ENCODE measurements at regions not wholly inside any gene's neighbourhood (a gene's known extent, or its start where the extent isn't known, plus 50 kb on each side); places are given as distances from the start of the nearest gene placed in this dataset.
"Not testable (repeated sequence)": the region's sequence is repeated elsewhere in the genome, so short reads cannot be mapped to it uniquely, and the experiment has no call there.

DNA sequence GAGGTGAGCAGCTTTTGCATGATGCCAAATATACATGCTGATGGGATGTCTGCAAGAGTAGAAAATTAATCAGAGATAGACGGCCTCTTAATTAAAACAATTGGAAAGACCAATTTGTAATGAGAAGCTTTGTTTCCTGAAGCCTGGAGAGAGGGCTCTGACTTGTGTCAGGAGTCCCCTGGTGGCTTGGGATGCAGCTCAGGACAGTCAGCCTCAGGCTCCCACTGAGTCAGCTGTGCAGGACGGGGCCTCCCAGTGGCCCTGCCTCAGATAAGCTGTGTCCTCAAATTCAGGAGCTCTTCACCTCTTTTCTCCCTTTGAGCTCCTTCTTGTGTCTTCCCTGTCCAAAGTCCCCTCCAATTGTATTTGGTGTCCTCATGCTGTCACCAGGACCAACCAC, 438.9 kb upstream of the PODXL start:
- WGBS, result 75% methylated on average over 2 of the region's 2 CpGs
- Histone ChIP-seq H3K9me3 (ENCODE audit: control insufficient read depth, low read length) (no peaks in the 10 kb centered on the region), H3K4me3 (ENCODE audit: low read length) (no peak overlapping the region), H3K27ac (ENCODE audit: low read length) (no peak overlapping the region), H3K27me3 (ENCODE audit: control insufficient read depth, insufficient read depth) (no peaks in the 10 kb centered on the region), H3K4me1 (ENCODE audit: control insufficient read depth, insufficient read depth, low read length) (no peaks in the 10 kb centered on the region)
- ATAC-seq (no peak), DNase-seq (no peak)
- intact Hi-C loops (cut with DNase I), result loop anchor here in 1 of 4 donors (10.0 kb wide), 1 partner anchor 259 kb away; no protein-coding TSS in a partner anchor

DNA sequence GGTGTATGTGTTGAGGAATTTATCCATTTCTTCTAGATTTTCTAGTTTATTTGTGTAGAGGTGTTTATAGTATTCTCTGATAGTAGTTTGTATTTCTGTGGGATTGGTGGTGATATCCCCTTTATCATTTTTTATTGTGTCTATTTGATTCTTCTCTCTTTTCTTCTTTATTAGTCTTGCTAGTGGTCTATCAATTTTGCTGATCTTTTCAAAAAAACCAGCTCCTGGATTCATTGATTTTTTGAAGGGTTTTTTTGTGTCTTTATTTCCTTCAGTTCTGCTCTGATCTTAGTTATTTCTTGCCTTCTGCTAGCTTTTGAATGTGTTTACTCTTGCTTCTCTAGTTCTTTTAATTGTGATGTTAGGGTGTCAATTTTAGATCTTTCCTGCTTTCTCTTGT, 424.6 kb upstream of the PODXL start:
- H3K4me3 ChIP-seq (ENCODE audit: low read length); H3K27ac ChIP-seq (ENCODE audit: low read length); H3K4me1 ChIP-seq (ENCODE audit: control insufficient read depth, insufficient read depth, low read length); ATAC-seq; DNase-seq; intact Hi-C loops (cut with DNase I); H3K9me3 ChIP-seq (ENCODE audit: control insufficient read depth, low read length); H3K27me3 ChIP-seq (ENCODE audit: control insufficient read depth, insufficient read depth): not testable (repeated sequence)

DNA sequence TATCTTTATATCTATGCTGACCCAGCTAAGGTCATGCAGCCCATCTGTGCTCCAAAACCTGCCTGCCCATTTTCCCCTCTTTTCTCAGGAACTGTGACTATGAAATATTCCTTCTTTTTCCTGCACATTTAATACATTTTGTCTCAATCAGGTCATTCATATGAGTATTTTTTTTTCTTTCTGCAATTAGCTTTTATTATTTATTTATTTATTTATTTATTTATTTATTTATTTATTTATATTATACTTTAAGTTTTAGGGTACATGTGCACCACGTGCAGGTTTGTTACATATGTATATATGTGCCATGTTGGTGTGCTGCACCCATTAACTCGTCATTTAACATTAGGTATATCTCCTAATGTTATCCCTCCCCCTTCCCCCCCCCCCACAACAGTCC, 421.7 kb upstream of the PODXL start:
- intact Hi-C loops (cut with DNase I); H3K4me3 ChIP-seq (ENCODE audit: low read length); H3K9me3 ChIP-seq (ENCODE audit: control insufficient read depth, low read length); ATAC-seq; DNase-seq; H3K27ac ChIP-seq (ENCODE audit: low read length); H3K4me1 ChIP-seq (ENCODE audit: control insufficient read depth, insufficient read depth, low read length); H3K27me3 ChIP-seq (ENCODE audit: control insufficient read depth, insufficient read depth): not testable (repeated sequence)
- WGBS, result 81% methylated on average over 2 of the region's 2 CpGs

DNA sequence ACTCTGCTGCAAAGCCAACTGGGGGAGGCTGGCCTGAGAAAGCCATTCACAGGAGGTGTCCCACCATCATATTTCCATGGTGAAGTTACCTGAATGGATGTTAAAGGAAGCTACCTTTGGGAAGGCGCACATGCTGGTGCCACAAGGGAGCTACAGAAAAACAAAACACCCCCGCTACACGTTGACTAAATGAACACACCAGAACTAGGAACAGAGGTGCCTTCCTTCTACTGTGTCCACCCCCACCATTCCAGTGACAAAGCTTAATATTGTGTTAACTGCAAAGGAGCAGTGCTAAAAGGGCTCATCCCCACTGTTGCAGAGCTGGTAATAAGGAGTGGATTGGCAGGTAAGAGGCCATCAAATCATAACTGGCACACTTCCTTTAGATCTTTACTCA, 420.0 kb upstream of the PODXL start:
- Histone ChIP-seq H3K27ac (ENCODE audit: low read length) (no peak overlapping the region), H3K9me3 (ENCODE audit: control insufficient read depth, low read length) (no peaks in the 10 kb centered on the region), H3K4me1 (ENCODE audit: control insufficient read depth, insufficient read depth, low read length) (no peaks in the 10 kb centered on the region), H3K4me3 (ENCODE audit: low read length) (no peak overlapping the region), H3K27me3 (ENCODE audit: control insufficient read depth, insufficient read depth) (no peaks in the 10 kb centered on the region)
- no peak for ATAC-seq
- no peak for DNase-seq
- intact Hi-C loops (cut with DNase I), result no loop called here
- WGBS, result 95% methylated on average over 3 of the region's 3 CpGs

DNA sequence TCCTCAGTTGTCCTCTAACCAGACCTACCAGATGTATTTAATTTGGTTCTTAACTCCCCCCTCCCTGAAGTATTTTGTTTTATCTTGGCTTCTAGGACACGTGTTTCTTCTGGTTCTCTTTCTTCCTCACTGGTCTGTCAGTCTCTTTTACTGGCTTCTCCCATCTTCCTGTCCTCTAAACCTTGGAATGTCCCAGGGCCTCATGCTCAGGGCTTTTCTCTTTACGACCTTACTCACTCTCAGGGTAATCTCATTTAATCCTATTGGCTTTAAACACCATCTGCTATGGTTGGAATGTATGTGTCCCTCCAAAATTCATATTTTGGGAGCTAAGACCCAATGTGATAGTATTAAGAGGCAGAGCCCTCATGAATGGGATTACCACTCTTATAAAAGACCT, 418.2 kb upstream of the PODXL start:
- intact Hi-C loops (cut with DNase I), result no loop called here
- WGBS, result 49% methylated on average over 2 of the region's 2 CpGs
- DNase-seq (no peak), ATAC-seq (no peak)
- Histone ChIP-seq H3K27ac (ENCODE audit: low read length) (no peak overlapping the region), H3K4me1 (ENCODE audit: control insufficient read depth, insufficient read depth, low read length) (no peaks in the 10 kb centered on the region), H3K9me3 (ENCODE audit: control insufficient read depth, low read length) (no peaks in the 10 kb centered on the region), H3K4me3 (ENCODE audit: low read length) (no peak overlapping the region), H3K27me3 (ENCODE audit: control insufficient read depth, insufficient read depth) (no peaks in the 10 kb centered on the region)

DNA sequence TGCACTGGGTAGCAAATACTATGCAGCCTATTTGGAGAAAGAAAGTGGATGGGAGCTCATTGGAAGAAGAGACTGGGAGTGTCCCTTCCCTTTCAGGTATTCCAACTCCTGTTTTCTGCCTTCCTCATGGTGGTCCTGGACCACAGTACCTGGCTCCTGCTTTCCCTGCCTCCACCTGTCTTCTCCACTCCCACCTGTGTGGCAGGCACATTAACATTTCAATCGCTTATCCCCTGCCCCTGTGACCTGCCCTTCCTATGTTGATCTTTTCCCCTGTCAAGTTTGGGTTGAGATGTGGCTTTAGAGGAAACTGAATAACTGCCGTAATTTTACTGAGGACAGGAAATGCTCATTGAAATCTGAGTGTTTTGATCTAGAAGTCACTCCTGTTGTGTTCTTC, 415.8 kb upstream of the PODXL start:
- no peak overlapping the region for H3K27ac ChIP-seq (ENCODE audit: low read length)
- intact Hi-C loops (cut with DNase I), result no loop called here
- ATAC-seq, result no peak
- no peaks in the 10 kb centered on the region for H3K27me3 ChIP-seq (ENCODE audit: control insufficient read depth, insufficient read depth)
- no peaks in the 10 kb centered on the region for H3K9me3 ChIP-seq (ENCODE audit: control insufficient read depth, low read length)
- WGBS, result 57% methylated on average over 2 of the region's 2 CpGs
- no peak overlapping the region for H3K4me3 ChIP-seq (ENCODE audit: low read length)
- DNase-seq, result no peak
- no peaks in the 10 kb centered on the region for H3K4me1 ChIP-seq (ENCODE audit: control insufficient read depth, insufficient read depth, low read length)

DNA sequence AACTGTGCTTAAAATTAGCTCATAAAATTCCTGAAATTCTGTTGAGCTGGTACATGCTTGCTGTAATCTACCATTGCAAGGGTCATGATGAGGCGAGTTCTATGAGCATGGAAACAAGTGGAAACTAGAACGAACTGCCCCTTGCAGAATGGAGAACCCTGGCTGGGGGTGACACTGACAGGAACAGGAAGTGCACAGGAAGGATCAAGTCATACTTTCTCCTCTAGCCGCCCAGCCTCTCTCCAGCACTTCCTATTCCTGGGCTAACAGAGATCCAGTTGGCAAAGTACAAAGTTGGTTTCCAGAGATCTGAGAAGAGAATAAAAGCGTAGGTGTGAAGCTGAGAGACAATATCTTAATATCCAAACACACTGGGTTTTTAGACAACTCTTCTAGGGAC, 414.2 kb upstream of the PODXL start:
- no peaks in the 10 kb centered on the region for H3K9me3 ChIP-seq (ENCODE audit: control insufficient read depth, low read length)
- H3K4me1 ChIP-seq (ENCODE audit: control insufficient read depth, insufficient read depth, low read length), result no peaks in the 10 kb centered on the region
- peak in 1 of 2 donors; percentile 41 for ATAC-seq
- no peak for DNase-seq
- H3K4me3 ChIP-seq (ENCODE audit: low read length), result no peak overlapping the region
- no peak overlapping the region for H3K27ac ChIP-seq (ENCODE audit: low read length)
- H3K27me3 ChIP-seq (ENCODE audit: control insufficient read depth, insufficient read depth), result no peaks in the 10 kb centered on the region
- 61% methylated on average over 4 of the region's 4 CpGs for WGBS
- intact Hi-C loops (cut with DNase I), result no loop called here

DNA sequence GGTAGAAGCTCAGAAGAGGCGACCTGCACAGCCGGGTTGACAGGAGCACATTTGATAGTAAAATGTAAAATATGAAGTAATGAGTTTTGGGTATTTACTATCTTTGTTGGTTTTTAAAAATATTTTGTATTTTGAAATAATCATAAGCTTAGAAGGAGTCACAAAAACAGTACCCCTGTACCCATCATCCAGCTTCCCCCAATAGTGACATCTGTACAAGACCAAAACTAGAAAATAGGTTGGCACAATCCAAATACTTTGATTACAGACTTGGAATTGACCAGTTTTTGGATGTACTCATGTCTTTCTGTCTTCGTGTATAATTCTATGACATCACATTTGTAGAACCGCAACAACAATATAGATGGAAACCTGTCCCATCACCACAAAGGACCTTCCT, 413.1 kb upstream of the PODXL start:
- H3K27ac ChIP-seq (ENCODE audit: low read length), result no peak overlapping the region
- H3K27me3 ChIP-seq (ENCODE audit: control insufficient read depth, insufficient read depth), result no peaks in the 10 kb centered on the region
- ATAC-seq (no peak), DNase-seq (no peak)
- H3K4me3 ChIP-seq (ENCODE audit: low read length), result no peak overlapping the region
- H3K9me3 ChIP-seq (ENCODE audit: control insufficient read depth, low read length), result no peaks in the 10 kb centered on the region
- WGBS, result 93% methylated on average over 4 of the region's 4 CpGs
- intact Hi-C loops (cut with DNase I), result no loop called here
- H3K4me1 ChIP-seq (ENCODE audit: control insufficient read depth, insufficient read depth, low read length), result no peaks in the 10 kb centered on the region

DNA sequence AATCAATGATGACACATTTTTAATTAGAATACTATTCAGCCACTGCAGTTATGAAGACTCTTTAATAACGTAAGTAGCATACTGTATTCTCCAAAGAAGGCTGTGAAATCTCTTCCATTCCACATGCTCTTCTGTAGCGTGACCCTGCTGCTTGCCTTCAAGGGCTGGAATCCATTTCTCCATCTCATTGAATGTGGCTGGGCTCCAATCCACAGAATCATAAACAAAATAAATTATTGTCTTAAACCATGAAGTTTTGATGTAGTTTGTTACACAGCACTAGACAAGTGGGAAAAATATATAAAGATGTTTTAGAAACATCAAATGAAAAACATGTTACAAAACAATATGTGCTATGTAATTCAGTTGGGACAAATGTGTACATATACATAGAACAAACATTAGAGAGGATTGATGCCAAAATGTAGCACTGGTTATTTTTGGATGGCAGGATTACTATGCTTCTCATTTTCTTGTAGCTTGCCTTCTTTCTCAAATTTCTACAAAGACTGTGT, 410.8 kb upstream of the PODXL start:
- Histone ChIP-seq H3K4me1 (ENCODE audit: control insufficient read depth, insufficient read depth, low read length) (no peaks in the 10 kb centered on the region), H3K9me3 (ENCODE audit: control insufficient read depth, low read length) (no peaks in the 10 kb centered on the region), H3K27ac (ENCODE audit: low read length) (no peak overlapping the region), H3K4me3 (ENCODE audit: low read length) (no peak overlapping the region), H3K27me3 (ENCODE audit: control insufficient read depth, insufficient read depth) (no peaks in the 10 kb centered on the region)
- intact Hi-C loops (cut with DNase I), result no loop called here
- DNase-seq, result no peak
- no peak for ATAC-seq
- 62% methylated on average over 2 of the region's 2 CpGs for WGBS

DNA sequence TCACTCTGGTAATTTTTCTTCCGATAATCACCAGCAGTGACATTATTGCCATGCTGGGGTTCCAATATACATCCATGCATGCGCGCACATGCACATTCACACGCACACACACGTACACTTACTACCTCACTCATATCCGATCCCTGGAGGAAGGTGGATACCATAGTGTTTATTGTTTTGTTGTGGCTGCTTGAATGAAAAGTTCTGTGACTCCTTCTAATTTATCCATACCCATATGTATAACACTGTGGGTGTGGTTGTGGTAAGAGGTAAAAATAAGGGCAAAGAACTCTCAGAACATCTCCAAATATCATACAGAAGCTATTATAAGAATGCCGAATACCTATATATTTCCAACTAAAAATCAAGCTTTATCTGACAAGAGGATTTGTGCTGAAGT, 407.8 kb upstream of the PODXL start:
- Histone ChIP-seq H3K4me3 (ENCODE audit: low read length) (no peak overlapping the region), H3K4me1 (ENCODE audit: control insufficient read depth, insufficient read depth, low read length) (no peaks in the 10 kb centered on the region), H3K27ac (ENCODE audit: low read length) (no peak overlapping the region), H3K9me3 (ENCODE audit: control insufficient read depth, low read length) (no peaks in the 10 kb centered on the region), H3K27me3 (ENCODE audit: control insufficient read depth, insufficient read depth) (no peaks in the 10 kb centered on the region)
- intact Hi-C loops (cut with DNase I), result no loop called here
- ATAC-seq (no peak), DNase-seq (no peak)
- WGBS, result 93% methylated on average over 7 of the region's 7 CpGs

DNA sequence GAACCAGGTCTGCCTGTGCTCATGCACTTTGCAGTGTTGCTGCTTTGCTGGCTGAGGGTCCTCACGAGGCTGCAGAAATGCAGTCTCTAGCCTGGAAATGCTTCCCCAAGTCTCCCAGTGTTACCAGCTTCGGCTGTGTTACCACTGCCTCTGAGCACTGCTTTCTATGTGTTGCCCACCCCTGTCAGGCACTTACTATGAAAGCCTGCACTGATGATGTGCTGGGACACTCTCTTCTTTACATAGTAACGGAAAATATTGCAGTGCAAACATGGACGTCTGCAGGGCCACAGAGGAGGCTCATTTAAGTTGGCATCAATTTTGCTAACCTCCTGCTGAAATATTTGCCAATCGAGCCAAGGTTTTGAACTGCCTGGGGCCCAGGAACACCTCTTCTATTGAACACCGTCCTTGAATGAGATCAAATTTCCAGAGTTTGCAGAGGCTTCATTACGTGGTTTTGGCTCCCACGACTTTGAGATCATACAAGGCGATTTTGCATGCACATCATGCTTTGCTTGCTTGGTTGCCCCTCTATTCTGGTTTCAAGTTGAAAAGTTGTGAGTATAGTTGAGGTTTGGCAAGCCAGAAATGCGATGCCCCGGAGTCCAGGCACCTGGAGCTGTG, 404.7 kb upstream of the PODXL start:
- no peak for DNase-seq
- no peak for ATAC-seq
- H3K27me3 ChIP-seq (ENCODE audit: control insufficient read depth, insufficient read depth), result no peaks in the 10 kb centered on the region
- H3K4me1 ChIP-seq (ENCODE audit: control insufficient read depth, insufficient read depth, low read length), result no peaks in the 10 kb centered on the region
- intact Hi-C loops (cut with DNase I), result no loop called here
- WGBS, result 73% methylated on average over 11 of the region's 11 CpGs
- no peaks in the 10 kb centered on the region for H3K9me3 ChIP-seq (ENCODE audit: control insufficient read depth, low read length)
- H3K27ac ChIP-seq (ENCODE audit: low read length), result no peak overlapping the region
- H3K4me3 ChIP-seq (ENCODE audit: low read length), result no peak overlapping the region

Data from right cardiac atrium (tissue), 5 donors.